COLO829 (cell line): ENCODE measurements at regions not wholly inside any gene's neighbourhood (a gene's known extent, or its start where the extent isn't known, plus 50 kb on each side); places are given as distances from the start of the nearest gene placed in this dataset.
"Not testable (repeated sequence)": the region's sequence is repeated elsewhere in the genome, so short reads cannot be mapped to it uniquely, and the experiment has no call there.

ENCODE experiments used
- DNase-seq: peaks from one replicate; pipeline ENCODE4 v3.0.0; 2012; ENCODE audit warnings: low spot score

DNA sequence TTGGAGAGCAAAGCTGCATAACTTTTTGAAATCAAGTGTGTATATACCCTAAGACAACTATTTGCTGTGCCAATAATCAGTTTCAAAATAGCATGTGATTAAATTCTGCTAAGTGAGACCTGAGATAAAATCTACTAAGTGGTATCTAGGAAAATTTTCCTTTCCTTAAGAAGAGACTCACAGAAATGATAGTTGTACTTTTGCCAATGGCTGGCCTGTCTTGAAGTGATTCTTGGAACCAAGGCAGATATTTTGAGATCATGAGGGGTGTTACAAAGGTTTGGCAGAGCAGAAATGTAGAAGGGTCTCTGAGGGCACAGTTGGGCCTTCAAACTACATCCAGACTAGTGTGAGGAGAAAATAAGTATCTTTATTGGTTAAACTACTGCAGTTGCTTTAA, 902.6 kb upstream of the TENM4 start:
- no peak for DNase-seq

DNA sequence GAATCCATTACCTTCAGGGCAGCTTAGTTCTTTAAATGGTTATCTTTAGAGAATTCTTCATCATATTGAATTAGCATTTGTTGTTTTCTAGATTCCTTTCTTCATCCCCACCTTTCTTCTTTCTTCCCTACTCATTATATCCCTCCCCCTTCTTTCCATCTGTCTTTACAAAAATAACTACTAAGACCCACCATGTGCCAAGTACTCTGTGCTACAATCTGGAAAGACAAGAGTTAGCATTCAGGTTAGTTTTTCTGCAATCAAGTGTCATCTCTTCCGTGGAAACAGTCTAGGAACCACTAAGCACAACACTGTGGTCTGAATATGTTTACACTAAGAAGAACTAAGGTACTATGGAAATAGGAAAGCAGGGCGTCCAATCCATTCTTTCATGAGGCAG, 897.4 kb upstream of the TENM4 start:
- no peak for DNase-seq

DNA sequence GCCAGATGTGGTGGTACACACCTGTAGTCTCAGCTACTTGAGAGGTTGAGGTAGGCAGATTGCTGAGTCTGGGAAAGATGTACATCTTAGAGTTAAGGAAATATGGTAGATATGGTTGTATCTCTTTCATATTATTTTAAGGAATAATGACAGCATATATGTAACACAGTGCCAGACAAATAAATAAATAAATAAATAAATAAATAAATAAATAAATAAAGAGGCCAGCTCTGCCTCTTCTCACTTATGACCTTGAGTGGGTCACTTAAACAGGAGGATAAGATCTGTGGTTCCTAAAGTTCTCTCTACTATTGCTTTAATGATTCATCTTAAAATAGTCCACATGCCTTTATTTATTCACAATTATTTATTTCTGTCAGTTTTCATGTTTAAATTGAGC, 890.9 kb upstream of the TENM4 start:
- no peak for DNase-seq

DNA sequence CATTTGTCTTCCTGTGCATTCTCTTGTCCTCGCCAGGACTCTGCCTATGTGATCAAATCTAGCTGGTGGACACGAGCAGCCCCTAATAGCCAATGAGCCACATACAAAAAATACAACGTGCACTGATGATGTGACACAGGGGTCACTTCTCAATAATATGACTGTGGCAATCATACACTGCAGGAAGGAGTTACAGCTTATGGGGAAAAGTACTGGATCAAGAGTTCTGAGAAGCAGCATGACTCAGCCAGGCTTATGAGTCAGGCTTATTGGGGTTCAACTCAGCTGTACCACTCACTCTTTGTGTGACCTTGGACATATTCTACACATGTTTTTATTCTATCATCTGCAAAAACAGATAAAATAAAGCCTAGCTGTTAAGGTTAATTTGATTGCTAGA, 889.4 kb upstream of the TENM4 start:
- DNase-seq = no peak

DNA sequence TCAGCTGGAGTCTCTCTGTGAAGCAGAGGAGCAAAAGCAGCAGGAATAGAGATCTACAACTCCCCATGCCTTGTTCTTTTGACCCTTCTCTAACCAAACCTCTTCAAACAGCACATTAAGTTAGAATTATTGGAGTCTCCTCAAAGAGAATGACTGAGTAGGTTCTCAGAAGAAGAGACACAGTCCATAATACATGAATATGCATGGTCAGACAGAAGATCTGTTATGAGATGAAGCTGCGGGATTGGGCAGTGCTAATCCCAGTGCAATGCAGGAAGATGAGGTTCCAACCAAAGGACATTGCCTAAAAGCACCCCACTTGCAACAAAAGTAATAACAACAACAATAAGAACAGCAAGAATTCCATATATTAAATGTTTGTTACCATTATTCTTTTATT, 887.9 kb upstream of the TENM4 start:
- no peak for DNase-seq

DNA sequence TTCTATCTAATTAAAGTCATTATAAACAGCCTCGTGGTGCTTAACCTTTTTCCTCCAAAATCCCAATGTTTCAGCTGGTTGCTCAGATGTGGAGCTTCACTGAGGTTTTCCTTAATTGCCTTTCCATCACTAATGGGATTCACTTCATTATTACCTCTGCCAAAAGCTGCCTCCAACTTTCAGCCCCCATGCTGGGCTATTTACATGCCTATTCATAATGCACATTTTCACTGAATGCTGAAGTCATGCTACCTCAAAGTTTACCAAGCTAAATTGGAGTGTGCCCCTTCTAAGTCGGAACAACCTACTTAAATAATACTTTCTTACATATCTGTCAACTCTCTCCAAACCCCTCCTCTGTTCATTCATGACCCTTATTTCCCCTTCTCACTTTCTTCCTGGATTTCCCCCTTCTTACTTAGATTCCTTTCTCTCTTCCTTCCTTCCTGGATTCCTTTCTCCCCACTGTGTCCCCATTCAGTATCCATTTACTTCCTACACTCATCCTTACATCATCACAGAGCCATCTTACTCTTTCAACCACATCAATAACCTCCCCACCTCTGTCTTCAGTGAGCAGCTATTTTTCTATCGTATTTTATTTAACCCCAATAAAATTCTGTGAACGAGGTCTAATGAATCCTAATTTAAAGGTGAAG, 887.3 kb upstream of the TENM4 start:
- DNase-seq = no peak

DNA sequence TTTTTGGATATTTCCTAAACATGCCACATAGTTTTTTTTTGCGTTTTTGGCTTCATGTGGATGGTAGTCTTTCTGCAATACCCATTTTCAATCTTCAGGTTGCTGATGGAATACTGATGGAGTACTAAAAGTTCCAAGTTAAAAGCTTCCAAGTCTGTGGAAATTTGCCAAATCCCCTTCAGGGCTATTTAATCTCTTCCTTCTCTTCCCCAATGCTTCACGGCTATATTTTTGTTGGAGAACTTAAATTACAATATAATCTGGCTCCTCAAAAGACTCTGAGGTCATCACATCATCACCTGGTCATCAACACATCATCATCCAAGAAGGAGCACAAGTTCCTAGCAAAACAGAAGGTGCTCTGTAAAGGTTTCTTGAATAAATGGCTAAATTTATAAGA, 881.0 kb upstream of the TENM4 start:
- DNase-seq = no peak

DNA sequence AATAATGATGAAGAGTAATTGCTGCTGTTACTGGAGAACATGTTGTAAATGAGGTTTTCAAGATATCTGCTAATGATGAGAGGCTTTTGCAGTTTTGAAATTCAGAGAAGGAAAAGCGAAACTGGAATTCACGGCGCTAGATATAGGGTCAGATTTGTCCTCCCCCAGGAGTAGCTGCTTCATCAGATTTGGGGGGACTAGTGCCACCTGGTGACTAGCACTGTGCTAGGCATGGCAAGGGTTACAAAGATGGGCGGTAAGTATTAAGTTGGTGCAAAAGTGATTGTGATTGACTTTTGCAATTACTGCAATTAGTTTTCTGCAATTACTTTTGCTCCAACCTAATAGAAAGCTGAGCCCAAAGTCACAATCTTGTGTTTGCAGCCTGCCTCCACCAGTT, 879.9 kb upstream of the TENM4 start:
- DNase-seq = no peak

DNA sequence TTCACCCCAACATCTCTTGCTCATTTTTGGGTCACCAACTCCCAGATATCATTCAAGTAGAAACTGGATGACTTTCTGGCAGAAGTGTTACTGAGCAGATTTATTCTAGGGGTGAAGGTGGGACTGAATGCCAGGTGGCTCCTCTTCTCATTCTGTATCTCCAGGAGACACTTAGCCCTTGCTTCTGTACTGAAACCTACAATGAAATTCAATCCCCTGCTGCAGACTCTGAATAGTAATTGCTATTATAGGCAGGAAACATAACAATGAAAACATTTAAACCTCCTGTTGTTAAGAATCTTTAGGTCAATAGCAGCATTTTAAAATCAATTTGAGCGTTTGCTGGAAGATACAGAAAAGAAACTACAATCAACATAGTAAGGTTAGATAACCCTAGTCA, 879.4 kb upstream of the TENM4 start:
- no peak for DNase-seq

DNA sequence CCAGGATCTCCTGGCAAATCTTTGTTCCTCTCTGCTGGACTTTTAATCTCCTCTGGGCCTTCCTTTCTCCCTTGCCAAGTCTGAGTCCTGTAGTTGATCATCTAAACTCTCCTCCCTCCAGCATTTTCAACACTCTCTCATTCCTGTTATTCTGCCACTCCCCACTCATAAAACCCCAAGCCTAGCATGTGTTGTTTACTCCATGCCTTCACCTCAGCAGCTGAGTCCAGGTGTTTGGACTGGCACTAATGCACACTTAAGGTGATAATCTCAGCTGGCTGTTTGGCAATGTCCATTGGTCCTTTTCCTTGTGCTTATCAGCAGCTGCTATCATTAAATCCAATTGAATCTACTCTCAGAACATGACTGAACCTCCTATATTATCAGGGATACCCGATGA, 876.8 kb upstream of the TENM4 start:
- DNase-seq = no peak

DNA sequence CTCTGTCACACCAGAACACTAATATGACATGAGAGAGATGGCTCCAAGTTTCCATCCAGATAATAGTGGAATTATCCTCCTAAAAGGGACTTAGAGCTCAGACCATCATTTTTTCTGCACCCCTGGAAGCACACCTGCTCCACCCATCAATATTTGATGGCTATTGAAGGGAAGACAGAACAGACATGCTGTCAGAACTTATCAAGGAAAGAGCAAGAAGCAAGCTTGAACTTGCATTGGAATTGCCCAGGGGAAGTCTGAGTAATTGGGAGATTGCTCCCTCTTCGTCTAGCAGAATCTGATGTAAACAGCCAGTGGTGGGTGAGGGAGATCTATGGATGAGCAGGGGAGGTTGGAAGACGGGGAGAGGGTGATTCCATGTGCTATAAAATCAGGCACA, 874.4 kb upstream of the TENM4 start:
- DNase-seq = no peak

DNA sequence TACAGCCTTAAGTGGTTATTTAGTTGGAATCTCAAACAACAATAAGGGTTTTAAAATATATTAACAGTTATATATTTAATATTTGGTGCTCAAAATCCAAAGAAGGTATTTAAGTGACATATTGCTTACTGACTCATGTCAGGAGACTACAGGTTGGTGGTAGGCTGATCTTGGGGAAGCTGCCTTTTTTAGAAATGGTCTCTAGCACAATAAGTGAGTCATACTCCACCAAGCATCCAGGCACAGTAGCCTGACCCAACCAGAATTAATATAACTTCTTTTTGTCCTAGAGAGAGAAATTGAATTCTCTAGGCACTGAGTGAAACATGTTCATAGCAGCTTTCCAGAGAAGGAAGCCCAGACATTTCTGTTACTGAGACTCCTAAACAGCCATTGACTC, 868.5 kb upstream of the TENM4 start:
- no peak for DNase-seq

DNA sequence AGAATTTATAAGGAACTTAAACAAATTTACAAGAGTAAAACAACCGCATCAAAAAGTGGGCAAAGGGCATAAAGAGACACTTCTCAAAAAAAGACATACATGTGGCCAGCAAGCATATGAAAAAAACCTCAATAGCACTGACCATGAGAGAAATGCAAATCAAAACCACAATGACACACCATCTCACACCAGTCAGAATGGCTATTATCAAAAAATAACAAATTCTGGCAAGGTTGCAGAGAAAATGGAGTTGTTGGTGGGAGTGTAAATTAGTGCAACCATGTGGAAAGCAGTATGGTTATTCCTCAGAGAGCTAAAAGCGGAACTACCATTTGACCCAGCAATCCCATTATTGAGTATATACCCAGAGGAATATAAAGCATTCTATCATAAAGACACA, 866.8 kb upstream of the TENM4 start:
- no peak for DNase-seq

DNA sequence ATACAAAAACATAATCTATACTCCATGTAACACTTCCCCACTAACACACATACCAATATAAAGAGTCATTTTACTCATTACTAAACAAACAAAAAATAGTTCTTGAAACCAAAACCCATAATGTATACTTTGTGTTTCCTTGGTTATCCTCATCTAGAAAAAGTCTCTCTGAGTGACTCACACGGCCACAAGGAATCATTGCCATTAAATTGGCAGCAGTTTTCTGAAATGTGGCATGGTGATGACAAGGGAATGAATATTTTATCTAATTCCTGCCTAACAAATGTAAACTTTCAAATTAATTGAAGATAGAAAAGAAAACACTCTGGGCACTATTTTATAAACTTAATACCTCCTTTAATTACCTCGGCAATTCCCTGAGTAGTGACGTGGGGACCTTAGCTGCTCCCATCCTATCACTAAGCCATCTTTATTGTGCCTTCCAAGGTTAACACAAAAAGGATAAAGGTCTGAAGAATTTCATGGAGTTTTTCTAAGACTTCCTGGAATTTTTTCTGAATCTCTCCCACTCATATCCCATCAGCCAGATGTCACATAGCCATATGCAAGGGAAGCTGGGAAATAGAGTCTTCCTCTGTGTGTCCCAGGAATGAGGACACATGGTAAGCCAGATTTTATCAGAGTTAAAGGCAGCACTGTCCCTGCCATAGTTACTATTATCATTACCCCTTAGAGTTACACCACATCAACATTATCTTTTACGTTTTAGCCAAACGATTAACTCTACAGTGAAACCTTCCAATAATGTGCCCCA, 857.2 kb upstream of the TENM4 start:
- DNase-seq = no peak

DNA sequence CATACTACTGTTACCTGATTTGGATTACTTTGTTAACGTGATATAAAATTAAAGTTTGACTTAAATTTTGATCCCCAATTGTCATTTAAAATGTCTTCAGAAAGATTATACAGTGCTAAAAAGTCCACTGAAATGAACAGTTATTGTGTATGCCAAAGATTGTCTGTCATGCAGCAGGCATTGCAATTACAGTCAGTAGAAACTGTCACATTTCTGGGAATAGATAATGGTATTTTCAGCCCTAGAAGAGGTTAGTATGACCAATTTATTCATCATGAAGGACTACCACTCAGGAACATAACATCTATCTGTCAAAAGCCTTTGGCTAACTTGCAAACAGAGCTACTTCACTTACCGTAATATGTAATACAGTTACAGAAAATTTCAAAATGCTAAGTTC, 852.5 kb upstream of the TENM4 start:
- DNase-seq = no peak

DNA sequence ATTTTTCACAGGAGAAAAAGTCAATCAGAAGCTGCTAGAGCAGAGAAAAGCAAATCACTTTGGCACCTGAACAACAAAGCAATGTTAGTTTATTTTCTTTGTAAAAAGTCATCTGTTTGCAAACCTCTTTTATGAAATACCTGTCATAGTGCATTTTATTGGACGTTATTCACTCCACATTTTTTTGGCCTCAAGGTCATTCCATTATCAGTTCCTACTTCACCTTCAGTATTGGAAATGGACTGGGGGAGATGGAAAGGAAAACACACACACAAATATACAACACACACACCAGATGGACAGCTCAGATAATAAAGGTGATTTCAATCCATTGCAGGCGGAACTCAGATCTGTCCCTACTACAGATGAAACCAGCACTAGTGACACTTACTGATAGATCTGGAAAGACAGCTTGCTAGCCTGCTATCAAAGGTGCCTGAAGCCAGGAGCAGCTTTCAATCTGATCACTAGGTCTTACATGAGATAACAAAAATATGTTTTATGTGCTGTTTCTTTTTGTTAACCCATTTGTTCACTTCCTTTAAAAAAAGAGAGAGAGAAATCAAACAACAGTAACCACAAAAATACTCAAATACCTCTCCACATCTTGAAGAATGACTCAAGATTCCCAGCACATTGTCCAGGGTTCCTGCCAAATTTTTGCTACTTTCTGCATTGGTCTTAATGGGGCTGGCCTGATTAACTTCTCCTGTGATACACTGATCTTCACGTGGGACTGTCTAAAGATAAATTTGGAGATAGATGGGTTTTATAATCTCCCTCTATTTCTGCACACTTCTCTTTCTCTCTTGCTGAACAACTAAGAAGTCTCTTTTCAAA, 844.3 kb upstream of the TENM4 start:
- DNase-seq = no peak

DNA sequence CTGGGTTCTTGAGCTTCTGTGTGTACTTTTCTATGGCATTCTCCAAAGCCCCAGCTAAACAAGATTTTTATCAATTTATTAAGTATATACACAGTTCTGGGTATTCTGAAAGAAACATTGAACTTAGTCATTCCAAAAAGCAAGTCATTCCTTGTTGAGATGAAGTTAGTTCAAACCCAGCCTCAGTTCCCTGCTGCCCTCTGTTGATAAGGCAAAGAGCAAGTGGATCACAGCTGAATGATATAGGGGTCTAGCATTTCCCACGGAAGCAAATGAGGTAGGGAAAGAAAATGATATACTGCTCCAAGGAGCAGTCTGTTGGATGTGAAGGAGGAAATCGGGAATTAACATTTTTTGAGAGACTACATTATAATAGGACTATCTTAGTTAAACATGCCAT, 841.8 kb upstream of the TENM4 start:
- no peak for DNase-seq

DNA sequence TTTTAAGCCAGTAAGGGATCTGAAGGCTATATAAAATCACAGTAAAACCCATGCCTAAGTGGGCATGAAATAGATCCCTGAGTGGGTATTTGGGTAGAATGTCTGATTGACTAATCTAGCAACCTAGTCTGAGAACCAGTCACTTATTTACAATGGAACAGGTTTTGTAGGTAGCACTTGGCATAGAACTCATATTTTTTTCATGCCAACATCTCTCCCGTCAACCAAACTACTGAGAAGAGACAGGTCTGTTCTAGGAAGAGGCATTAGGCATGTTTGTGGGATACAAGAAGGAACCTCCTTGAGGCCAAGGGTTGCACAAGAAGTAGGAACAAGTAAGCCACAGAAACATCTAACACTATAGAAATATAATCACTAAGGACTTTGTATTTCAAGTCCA, 840.4 kb upstream of the TENM4 start:
- no peak for DNase-seq

DNA sequence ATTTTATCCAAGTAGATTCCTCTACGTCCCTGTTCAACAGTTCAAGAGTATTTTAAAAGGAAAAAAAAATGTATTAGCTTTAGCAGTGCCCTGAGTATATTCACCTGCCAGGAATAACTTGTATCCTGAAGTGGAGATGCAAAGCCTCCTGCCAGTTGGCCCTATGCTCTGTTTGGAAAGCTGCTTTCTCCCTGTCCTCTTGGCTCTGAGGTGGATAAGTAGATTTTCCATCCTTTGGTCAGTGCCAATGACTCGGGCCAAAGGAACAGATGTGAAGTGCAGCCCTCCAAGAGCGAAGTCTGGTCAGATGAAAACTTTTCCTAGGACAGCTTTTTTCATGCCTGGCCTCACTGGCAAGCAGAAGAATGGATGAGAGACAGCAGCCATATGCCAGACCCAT, 839.9 kb upstream of the TENM4 start:
- no peak for DNase-seq

DNA sequence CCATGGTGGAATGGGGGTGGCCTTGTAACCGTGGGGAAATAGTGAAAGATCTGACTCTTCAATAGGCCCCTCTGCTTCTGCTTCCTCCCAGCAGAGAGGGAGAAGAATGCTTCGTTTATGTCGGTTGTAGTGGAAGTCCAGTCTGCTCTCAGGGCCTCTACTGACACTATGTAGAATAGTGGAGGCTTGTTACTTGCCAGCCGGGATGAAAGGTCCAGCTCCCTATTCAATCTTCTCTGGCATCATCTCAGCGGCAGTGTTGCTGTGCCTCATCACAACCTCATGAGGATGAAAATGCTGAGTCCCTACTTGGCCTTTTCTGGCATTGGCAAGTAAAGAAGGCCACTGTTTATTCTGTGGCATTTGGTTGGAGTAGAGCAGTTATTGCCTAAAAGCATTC, 820.9 kb upstream of the TENM4 start:
- DNase-seq = no peak

DNA sequence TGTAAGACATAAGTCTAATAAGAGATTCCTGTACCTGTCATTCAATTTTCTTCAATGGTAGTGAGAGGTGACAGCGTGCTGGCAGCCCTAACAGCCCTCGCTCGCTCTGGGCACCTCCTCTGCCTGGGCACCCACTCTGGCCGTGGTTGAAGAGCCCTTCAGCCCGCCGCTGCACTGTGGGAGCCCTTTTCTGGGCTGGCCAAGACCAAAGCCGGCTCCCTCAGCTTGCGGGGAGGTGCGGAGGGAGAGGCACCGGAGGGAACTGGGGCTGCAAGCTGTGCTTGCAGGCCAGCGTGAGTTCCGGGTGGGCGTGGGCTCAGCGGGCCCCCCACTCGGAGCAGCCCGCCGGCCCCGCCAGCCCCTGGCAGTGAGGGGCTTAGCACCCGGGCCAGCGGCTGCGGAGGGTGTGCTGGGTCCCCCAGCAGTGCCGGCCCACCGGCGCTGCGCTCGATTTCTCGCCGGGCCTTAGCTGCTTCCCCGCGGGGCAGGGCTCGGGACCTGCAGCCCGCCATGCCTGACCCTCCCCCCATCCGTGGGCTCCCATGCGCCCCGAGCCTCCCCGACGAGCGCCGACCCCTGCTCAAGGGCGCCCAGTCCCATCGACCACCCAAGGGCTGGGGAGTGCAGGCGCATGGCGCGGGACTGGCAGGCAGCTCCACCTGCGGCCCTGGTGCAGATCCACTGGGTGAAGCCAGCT, 816.6 kb upstream of the TENM4 start:
- DNase-seq = not testable (repeated sequence)

DNA sequence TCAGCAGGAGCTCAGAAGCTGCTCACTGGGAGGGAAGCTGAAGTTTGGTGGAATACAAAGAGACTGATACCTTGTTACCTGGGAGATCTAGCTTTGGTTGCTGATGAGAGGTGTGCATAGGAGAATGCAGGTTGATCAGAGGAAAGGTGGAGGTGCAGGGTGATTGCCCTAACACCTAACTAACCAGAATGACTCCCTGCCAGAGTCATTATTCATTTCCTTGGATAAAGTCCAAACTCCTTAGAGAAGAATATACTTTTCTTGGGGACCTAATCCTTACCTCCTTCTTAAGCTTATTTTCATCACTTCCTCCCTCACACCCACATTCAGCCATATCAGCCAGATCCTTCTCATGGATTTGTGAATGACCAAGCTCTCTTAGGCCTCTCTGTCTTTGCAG, 814.2 kb upstream of the TENM4 start:
- DNase-seq = no peak

DNA sequence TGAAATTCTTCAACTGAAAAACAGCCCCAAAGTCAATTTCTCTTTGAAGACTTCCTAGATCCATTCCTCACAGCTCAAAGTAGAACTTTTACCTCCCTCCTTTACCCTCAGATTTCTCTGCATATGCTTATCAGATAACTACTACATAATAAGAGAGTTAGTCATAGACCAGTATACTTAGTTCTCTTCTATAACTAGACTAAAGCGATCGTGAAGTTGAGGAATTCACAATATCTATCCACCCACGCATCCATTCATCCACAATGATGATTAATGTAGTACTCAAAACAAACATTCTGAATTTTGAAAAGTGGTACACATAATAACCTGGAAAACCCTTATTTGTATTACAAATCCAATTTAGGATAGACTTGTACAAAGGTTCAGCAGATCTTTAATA, 800.9 kb upstream of the TENM4 start:
- DNase-seq = no peak
